Astrocyte (in vitro differentiated cells and primary cell): ENCODE measurements at regions not wholly inside any gene's neighbourhood (a gene's known extent, or its start where the extent isn't known, plus 50 kb on each side); places are given as distances from the start of the nearest gene placed in this dataset.
"Not testable (repeated sequence)": the region's sequence is repeated elsewhere in the genome, so short reads cannot be mapped to it uniquely, and the experiment has no call there.

Experiments
- DNase-seq: peaks from one replicate; pipeline ENCODE4 v3.0.0-alpha.2; 2010; ENCODE audit warnings: low read depth
- FAIRE-seq: peaks from 2 replicates; lab custom pipeline; 2011; peaks lifted over from hg19 to GRCh38; lab: Jason Lieb, UNC
- H2AFZ ChIP-seq: 2 replicates; pipeline ENCODE4 v1.6.0; 2012; ENCODE audit warnings: low read depth, low read length, inconsistent platforms
- H3K27ac ChIP-seq: 2 replicates; pipeline ENCODE4 v1.5.1; 2011; ENCODE audit warnings: low read depth, low read length, inconsistent platforms
- H3K27me3 ChIP-seq: 2 replicates; pipeline ENCODE4 v1.6.0; 2011; ENCODE audit warnings: low read length, inconsistent platforms; ENCODE audit not compliant: insufficient read depth
- H3K36me3 ChIP-seq: 2 replicates; pipeline ENCODE4 v1.5.1; 2011; ENCODE audit warnings: low read length, inconsistent platforms; ENCODE audit not compliant: insufficient read depth
- H3K4me1 ChIP-seq: 2 replicates; pipeline ENCODE4 v1.5.1; 2011; ENCODE audit warnings: low read length, inconsistent platforms; ENCODE audit not compliant: insufficient read depth
- H3K4me2 ChIP-seq: 2 replicates; pipeline ENCODE4 v1.6.0; 2012; ENCODE audit warnings: low read length, inconsistent platforms
- H3K4me3 ChIP-seq: 2 replicates; pipeline ENCODE4 v1.5.1; 2011; ENCODE audit warnings: low read depth, mild to moderate bottlenecking, low read length, inconsistent platforms; ENCODE audit not compliant: insufficient read depth
- H3K79me2 ChIP-seq: 2 replicates; pipeline ENCODE4 v1.6.0; 2012; ENCODE audit warnings: mild to moderate bottlenecking, low read length, inconsistent platforms; ENCODE audit not compliant: insufficient read depth
- H3K9ac ChIP-seq: 2 replicates; pipeline ENCODE4 v1.6.0; 2012; ENCODE audit warnings: mild to moderate bottlenecking, low read length, inconsistent platforms
- H3K9me3 ChIP-seq: 2 replicates; pipeline ENCODE4 v1.5.1; 2012; ENCODE audit warnings: low read depth, mild to moderate bottlenecking, low read length, inconsistent platforms; ENCODE audit not compliant: insufficient read depth
- H4K20me1 ChIP-seq: 2 replicates; pipeline ENCODE4 v1.6.0; 2012; ENCODE audit warnings: low read length, inconsistent platforms; ENCODE audit not compliant: insufficient read depth
- H3K27ac Mint-ChIP-seq: one replicate; pipeline ENCODE4 v1.8.0; 2021; ENCODE audit warnings: mild to moderate bottlenecking, mixed read lengths; ENCODE audit not compliant: unreplicated experiment
- H3K27me3 Mint-ChIP-seq: one replicate; pipeline ENCODE4 v1.8.0; 2021; ENCODE audit warnings: low read depth, mixed read lengths; ENCODE audit not compliant: unreplicated experiment
- H3K36me3 Mint-ChIP-seq: one replicate; pipeline ENCODE4 v1.8.0; 2021; ENCODE audit warnings: low read depth, mixed read lengths; ENCODE audit not compliant: unreplicated experiment
- H3K4me1 Mint-ChIP-seq: one replicate; pipeline ENCODE4 v1.8.0; 2021; ENCODE audit warnings: low read depth, mixed read lengths; ENCODE audit not compliant: unreplicated experiment
- H3K4me3 Mint-ChIP-seq: one replicate; pipeline ENCODE4 v1.8.0; 2021; ENCODE audit warnings: mild to moderate bottlenecking, moderate library complexity, mixed read lengths; ENCODE audit not compliant: unreplicated experiment
- H3K9me3 Mint-ChIP-seq: one replicate; pipeline ENCODE4 v1.8.0; 2021; ENCODE audit warnings: mild to moderate bottlenecking, mixed read lengths; ENCODE audit not compliant: unreplicated experiment
- EZH2 ChIP-seq: IDR thresholded peaks from 2 replicates; pipeline ENCODE4 v1.6.1; 2012; ENCODE audit warnings: mild to moderate bottlenecking, low read length, inconsistent platforms; ENCODE audit not compliant: insufficient read depth
- TF ChIP-seq, protein P1 (sequence below): IDR thresholded peaks from 2 replicates; pipeline ENCODE4 v1.5.1; 2011; ENCODE audit warnings: low read depth, mild to moderate bottlenecking, inconsistent platforms, low read length, moderate library complexity; ENCODE audit not compliant: insufficient read depth

DNA sequence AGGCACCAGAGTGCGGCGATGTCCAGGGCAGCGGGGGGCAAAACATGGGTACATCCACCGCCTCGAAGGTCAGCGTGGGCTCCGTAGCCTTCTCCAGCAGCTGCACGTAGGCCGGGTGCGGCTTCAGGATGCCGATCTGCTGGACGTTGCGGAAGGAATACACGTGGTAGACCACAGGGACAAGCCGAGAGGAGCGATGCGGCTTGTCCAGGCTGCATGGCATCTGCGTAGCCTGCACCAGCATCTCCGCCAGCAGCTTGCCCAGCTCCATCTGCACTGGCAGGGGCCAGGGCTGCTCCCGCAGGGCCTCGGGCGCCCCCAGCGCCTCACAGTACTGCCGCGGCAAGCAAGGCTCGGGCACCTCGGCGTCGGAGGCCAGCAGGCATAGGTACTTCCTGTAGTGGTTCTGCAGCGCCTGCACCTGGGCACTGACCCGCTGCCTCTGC lies 73.6 kb upstream of the MED13 start:
- not testable (repeated sequence) for DNase-seq, H3K79me2 ChIP-seq, H3K27ac ChIP-seq, FAIRE-seq, H3K27ac Mint-ChIP-seq, H3K4me1 ChIP-seq, H3K9me3 Mint-ChIP-seq, H3K27me3 ChIP-seq, H3K4me3 Mint-ChIP-seq, H3K9me3 ChIP-seq, H3K4me3 ChIP-seq, H3K27me3 Mint-ChIP-seq, H4K20me1 ChIP-seq, H3K4me1 Mint-ChIP-seq, H3K36me3 ChIP-seq, H3K9ac ChIP-seq, H3K36me3 Mint-ChIP-seq
- H2AFZ ChIP-seq, result peak overlapping the region; percentile 63
- TF ChIP-seq EZH2, result peak; percentile 39
- peak overlapping the region; percentile 70 for H3K4me2 ChIP-seq

DNA sequence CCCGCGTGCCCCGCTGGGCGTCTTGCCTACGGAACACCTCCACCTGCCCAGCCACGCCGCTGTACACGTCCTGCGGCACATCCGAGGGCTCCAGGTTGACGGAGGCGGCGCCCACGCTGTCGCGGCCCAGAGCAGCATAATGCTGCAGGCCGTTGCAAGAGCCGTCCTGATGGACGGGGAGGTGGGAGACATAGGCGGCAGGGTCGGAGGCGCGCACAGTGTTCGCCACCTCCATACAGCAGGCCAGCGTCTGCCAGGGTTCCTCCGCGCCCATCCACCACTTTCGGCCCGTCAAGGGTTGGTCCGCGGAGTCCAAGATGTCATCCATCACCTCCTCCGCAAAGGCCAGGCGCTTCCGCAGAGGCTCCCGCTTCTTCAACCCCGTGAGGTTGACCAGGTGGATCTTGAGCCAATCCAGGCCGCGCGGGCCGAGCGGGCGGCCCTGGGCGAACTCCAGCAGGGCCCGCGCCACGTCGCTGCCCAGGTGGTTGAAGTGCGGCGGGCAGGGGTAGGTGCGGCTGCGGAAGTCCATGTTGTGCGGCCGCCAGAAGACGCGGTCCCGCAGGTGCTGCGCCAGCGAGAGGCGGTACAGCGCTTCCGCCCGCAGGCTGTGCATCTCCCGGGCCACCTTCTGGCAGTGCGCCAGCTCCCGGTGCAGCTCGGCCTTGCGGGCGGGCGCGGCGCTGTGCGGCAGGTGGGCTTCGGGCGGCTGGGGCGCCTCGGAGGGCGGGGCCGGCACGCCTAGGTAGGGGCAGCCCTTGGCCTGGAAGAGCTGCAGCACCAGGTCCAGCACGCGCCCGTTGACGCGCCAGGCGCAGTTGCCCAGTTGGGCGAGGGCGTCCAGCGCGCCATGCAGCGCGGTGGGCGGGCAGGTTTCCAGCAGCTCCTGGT lies 72.9 kb upstream of the MED13 start:
- H3K9ac ChIP-seq, H3K9me3 ChIP-seq, H3K79me2 ChIP-seq, H4K20me1 ChIP-seq, H3K36me3 Mint-ChIP-seq, FAIRE-seq, H3K9me3 Mint-ChIP-seq, H3K27me3 ChIP-seq, DNase-seq, H3K4me3 Mint-ChIP-seq, H3K27ac Mint-ChIP-seq, H3K27ac ChIP-seq, H3K36me3 ChIP-seq, H3K27me3 Mint-ChIP-seq, H3K4me3 ChIP-seq, H3K4me1 Mint-ChIP-seq, H3K4me1 ChIP-seq: not testable (repeated sequence)
- H2AFZ ChIP-seq, result peak overlapping the region; percentile 63
- H3K4me2 ChIP-seq, result peak overlapping the region; percentile 70
- TF ChIP-seq EZH2, result peak; percentile 43

DNA sequence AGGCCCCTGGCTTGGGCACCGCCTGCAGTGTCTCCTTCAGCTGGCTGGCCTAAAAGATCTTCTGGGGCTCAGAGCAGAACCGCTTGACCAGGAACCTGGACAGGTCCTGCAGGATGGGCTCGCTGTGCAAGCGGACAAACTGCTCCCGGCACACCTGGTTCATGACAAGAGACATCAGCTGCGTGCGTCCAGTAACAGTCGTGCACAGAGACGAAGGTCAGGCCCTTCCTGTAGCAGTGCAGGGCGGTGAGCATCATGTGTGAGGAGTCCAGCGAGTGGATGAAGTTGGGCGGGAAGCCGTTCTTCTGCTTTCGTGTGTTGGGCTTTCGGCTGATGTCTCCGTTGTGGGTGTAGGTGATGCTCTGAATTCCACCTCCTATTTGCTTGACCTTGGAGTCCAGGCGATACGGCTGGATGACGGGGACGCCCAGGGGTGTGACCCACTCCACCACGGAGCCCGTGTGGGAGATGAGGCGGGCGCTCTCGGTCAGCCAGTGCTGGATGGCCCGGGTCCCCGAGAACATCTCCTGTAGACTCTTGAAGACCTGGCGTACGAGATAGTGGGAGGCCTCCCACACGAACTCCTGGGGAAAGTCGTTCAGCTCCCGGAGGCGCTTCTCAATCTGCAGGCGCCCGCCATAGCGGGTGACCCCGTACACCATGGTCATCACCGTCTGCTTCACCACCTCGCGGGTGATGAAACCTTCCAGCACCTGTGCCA lies 72.1 kb upstream of the MED13 start:
- not testable (repeated sequence) for H3K36me3 Mint-ChIP-seq, H3K4me1 ChIP-seq, H3K9me3 Mint-ChIP-seq, H3K4me1 Mint-ChIP-seq, H3K36me3 ChIP-seq, H3K27me3 ChIP-seq, FAIRE-seq, DNase-seq, H3K9me3 ChIP-seq, H3K79me2 ChIP-seq, H3K27ac Mint-ChIP-seq, H3K27me3 Mint-ChIP-seq, H4K20me1 ChIP-seq, H3K27ac ChIP-seq, H3K4me3 Mint-ChIP-seq, H3K4me3 ChIP-seq, H3K9ac ChIP-seq, H2AFZ ChIP-seq, H3K4me2 ChIP-seq

DNA sequence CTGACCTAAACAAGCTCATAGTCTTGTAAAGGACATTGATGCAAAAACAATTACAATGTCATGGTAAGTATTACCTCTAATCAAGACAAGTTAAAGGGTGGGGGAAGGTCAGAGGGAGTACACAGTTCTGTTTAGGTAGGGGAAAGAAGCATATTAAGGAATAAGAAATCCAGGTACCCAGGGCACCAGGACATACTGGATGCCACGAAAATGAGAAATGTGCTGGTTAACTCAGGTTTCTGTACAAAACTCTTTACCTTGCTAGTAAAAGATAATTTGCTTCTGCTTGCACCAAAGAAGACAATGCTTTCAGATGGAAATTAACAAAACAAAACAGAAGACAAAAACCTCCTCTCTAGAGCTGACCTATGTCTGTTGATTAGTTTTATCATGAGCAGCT lies 70.7 kb upstream of the MED13 start:
- Histone ChIP-seq H3K4me1 (no peaks in the 10 kb centered on the region), H3K79me2 (no peaks in the 10 kb centered on the region), H3K27me3 (peaks cover 3% of the 10 kb centered on the region), H3K27ac (no peak overlapping the region), H3K4me2 (no peak overlapping the region), H2AFZ (no peak overlapping the region), H3K4me3 (no peak overlapping the region), H4K20me1 (no peaks in the 10 kb centered on the region), H3K9me3 (no peaks in the 10 kb centered on the region), H3K9ac (no peak overlapping the region), H3K36me3 (no peaks in the 10 kb centered on the region)
- Mint-ChIP-seq H3K4me1 (peaks cover 8% of the 10 kb centered on the region), H3K4me3 (no peak overlapping the region), H3K36me3 (no peaks in the 10 kb centered on the region), H3K9me3 (no peaks in the 10 kb centered on the region), H3K27ac (peak overlapping the region; percentile 2), H3K27me3 (no peaks in the 10 kb centered on the region)
- DNase-seq (no peak), FAIRE-seq (no peak)
- TF ChIP-seq, protein P1, sequence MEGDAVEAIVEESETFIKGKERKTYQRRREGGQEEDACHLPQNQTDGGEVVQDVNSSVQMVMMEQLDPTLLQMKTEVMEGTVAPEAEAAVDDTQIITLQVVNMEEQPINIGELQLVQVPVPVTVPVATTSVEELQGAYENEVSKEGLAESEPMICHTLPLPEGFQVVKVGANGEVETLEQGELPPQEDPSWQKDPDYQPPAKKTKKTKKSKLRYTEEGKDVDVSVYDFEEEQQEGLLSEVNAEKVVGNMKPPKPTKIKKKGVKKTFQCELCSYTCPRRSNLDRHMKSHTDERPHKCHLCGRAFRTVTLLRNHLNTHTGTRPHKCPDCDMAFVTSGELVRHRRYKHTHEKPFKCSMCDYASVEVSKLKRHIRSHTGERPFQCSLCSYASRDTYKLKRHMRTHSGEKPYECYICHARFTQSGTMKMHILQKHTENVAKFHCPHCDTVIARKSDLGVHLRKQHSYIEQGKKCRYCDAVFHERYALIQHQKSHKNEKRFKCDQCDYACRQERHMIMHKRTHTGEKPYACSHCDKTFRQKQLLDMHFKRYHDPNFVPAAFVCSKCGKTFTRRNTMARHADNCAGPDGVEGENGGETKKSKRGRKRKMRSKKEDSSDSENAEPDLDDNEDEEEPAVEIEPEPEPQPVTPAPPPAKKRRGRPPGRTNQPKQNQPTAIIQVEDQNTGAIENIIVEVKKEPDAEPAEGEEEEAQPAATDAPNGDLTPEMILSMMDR, result no peak
- TF ChIP-seq EZH2, result no peak

DNA sequence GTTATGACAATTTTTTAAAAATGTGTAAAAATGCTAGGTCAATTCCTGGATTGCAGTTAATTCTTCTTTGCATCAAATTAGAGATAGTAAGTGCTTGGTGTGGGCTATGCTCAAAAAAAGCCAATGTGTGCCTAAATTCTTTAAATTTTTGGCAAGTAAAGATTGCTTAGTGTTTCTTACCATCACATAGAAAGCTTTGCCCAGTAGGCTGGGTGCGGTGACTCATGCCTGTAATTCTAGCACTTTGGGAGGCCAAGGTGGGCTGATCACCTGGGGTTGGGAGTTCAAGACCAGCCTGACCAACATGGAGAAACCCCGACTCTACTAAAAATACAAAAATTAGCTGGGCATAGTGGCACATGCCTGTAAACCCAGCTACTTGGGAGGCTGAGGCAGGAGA lies 70.0 kb upstream of the MED13 start:
- H3K4me3 ChIP-seq, H3K4me3 Mint-ChIP-seq, H3K79me2 ChIP-seq, H3K36me3 ChIP-seq, H3K27ac Mint-ChIP-seq, H2AFZ ChIP-seq, H3K9me3 ChIP-seq, H3K9me3 Mint-ChIP-seq, H3K4me1 Mint-ChIP-seq, H3K4me2 ChIP-seq, H3K27me3 Mint-ChIP-seq, FAIRE-seq, H3K4me1 ChIP-seq, H3K27me3 ChIP-seq, H3K36me3 Mint-ChIP-seq, H3K27ac ChIP-seq, H3K9ac ChIP-seq, H4K20me1 ChIP-seq: not testable (repeated sequence)
- peak; percentile 4 for DNase-seq
